Activated naive CD4-positive, alpha-beta T cell treated with anti-CD3 and anti-CD28 coated beads, Interleukin-2, amount 50 U/mL, for 72 hours (primary cell): ENCODE measurements at regions not wholly inside any gene's neighbourhood (a gene's known extent, or its start where the extent isn't known, plus 50 kb on each side); places are given as distances from the start of the nearest gene placed in this dataset.

Source experiments
- ATAC-seq, 2 donors: fragments of 150-1000 bp; cut with Tn5 transposase; 2 replicates each; pipeline ENCODE4 v1.10.0; 2021; ENCODE audit warnings: mild to moderate bottlenecking in 2 of 2, moderate library complexity in 2 of 2
- DNase-seq, 2 donors: peaks; one replicate each; pipeline ENCODE4 v3.0.0; 2021 to 2022; ENCODE audit warnings: low spot score in 2 of 2
- H3K27ac Mint-ChIP-seq, 2 donors: one replicate each; pipeline ENCODE4 v1.8.0; 2022; ENCODE audit warnings: mild to moderate bottlenecking in 2 of 2, mixed read lengths in 2 of 2
- H3K36me3 Mint-ChIP-seq, 2 donors: one replicate each; pipeline ENCODE4 v1.8.0; 2022; ENCODE audit warnings: mixed read lengths in 2 of 2
- H3K9me3 Mint-ChIP-seq, 2 donors: one replicate each; pipeline ENCODE4 v1.8.0; 2022; ENCODE audit warnings: mixed read lengths in 2 of 2

- H3K36me3 Mint-ChIP-seq: no peaks in the 10 kb centered on the region
- no peak for DNase-seq
- H3K9me3 Mint-ChIP-seq: peaks cover 0 to 3% of the 10 kb centered on the region in 2 donors
- ATAC-seq: no peak
- no peak overlapping the region for H3K27ac Mint-ChIP-seq
These were observed 573.4 kb downstream of the CPS1 start for GRCh38 chr2:211129798-211130197.

- Mint-ChIP-seq H3K27ac (no peak overlapping the region), H3K9me3 (peaks cover 3 to 8% of the 10 kb centered on the region in 2 donors), H3K36me3 (no peaks in the 10 kb centered on the region)
- ATAC-seq (no peak), DNase-seq (no peak)
These were observed 575.6 kb downstream of the CPS1 start for GRCh38 chr2:211132046-211132445.

GRCh38 chr2:211132573-211132972 lies 576.2 kb downstream of the CPS1 start:
- H3K27ac Mint-ChIP-seq: no peak overlapping the region
- ATAC-seq (no peak), DNase-seq (no peak)
- no peaks in the 10 kb centered on the region for H3K36me3 Mint-ChIP-seq
- peaks cover 3 to 8% of the 10 kb centered on the region in 2 donors for H3K9me3 Mint-ChIP-seq

GRCh38 chr2:211133766-211134165 lies 577.4 kb downstream of the CPS1 start:
- no peak overlapping the region for H3K27ac Mint-ChIP-seq
- H3K9me3 Mint-ChIP-seq: peaks cover 3 to 8% of the 10 kb centered on the region in 2 donors
- ATAC-seq: no peak
- no peak for DNase-seq
- no peaks in the 10 kb centered on the region for H3K36me3 Mint-ChIP-seq

- ATAC-seq: no peak
- H3K36me3 Mint-ChIP-seq: no peaks in the 10 kb centered on the region
- H3K9me3 Mint-ChIP-seq: peaks cover 5 to 13% of the 10 kb centered on the region in 2 donors
- no peak for DNase-seq
- no peak overlapping the region for H3K27ac Mint-ChIP-seq
These were observed 582.2 kb downstream of the CPS1 start for GRCh38 chr2:211138551-211138950.

- peaks cover 9 to 13% of the 10 kb centered on the region in 2 donors for H3K9me3 Mint-ChIP-seq
- no peak overlapping the region for H3K27ac Mint-ChIP-seq
- ATAC-seq: no peak
- no peaks in the 10 kb centered on the region for H3K36me3 Mint-ChIP-seq
- DNase-seq: no peak
These were observed 585.2 kb downstream of the CPS1 start for GRCh38 chr2:211141646-211142045.

GRCh38 chr2:211144078-211144477 lies 587.7 kb downstream of the CPS1 start:
- H3K36me3 Mint-ChIP-seq: no peaks in the 10 kb centered on the region
- no peak for ATAC-seq
- peaks cover 9 to 13% of the 10 kb centered on the region in 2 donors for H3K9me3 Mint-ChIP-seq
- DNase-seq: no peak
- H3K27ac Mint-ChIP-seq: no peak overlapping the region

GRCh38 chr2:211144974-211145665 lies 588.7 kb downstream of the CPS1 start:
- DNase-seq: no peak
- H3K36me3 Mint-ChIP-seq: no peaks in the 10 kb centered on the region
- no peak overlapping the region for H3K27ac Mint-ChIP-seq
- ATAC-seq: no peak
- peaks cover 6 to 10% of the 10 kb centered on the region in 2 donors for H3K9me3 Mint-ChIP-seq

- H3K27ac Mint-ChIP-seq: no peak overlapping the region
- ATAC-seq (no peak), DNase-seq (no peak)
- H3K36me3 Mint-ChIP-seq: no peaks in the 10 kb centered on the region
- H3K9me3 Mint-ChIP-seq: peaks cover 0 to 3% of the 10 kb centered on the region in 2 donors
These were observed 593.3 kb downstream of the CPS1 start for GRCh38 chr2:211149731-211150130.

- Mint-ChIP-seq H3K36me3 (no peaks in the 10 kb centered on the region), H3K9me3 (no peaks in the 10 kb centered on the region), H3K27ac (no peak overlapping the region)
- no peak for ATAC-seq
- no peak for DNase-seq
These were observed 600.8 kb downstream of the CPS1 start for GRCh38 chr2:211157211-211157610.

- Mint-ChIP-seq H3K36me3 (no peaks in the 10 kb centered on the region), H3K27ac (no peak overlapping the region), H3K9me3 (no peaks in the 10 kb centered on the region)
- ATAC-seq: peak in 1 of 2 donors; percentile 83
- DNase-seq: peak; percentile 56 to 70
These were observed 601.6 kb downstream of the CPS1 start for GRCh38 chr2:211157856-211158463.

- H3K36me3 Mint-ChIP-seq: no peaks in the 10 kb centered on the region
- no peak overlapping the region for H3K27ac Mint-ChIP-seq
- no peak for DNase-seq
- ATAC-seq: no peak
- H3K9me3 Mint-ChIP-seq: peaks cover 0 to 3% of the 10 kb centered on the region in 2 donors
These were observed 603.6 kb downstream of the CPS1 start for GRCh38 chr2:211159972-211160371.

- H3K27ac Mint-ChIP-seq: no peak overlapping the region
- H3K9me3 Mint-ChIP-seq: peaks cover 0 to 3% of the 10 kb centered on the region in 2 donors
- no peak for ATAC-seq
- no peak for DNase-seq
- no peaks in the 10 kb centered on the region for H3K36me3 Mint-ChIP-seq
These were observed 604.8 kb downstream of the CPS1 start for GRCh38 chr2:211161236-211161635.

- no peak for DNase-seq
- H3K36me3 Mint-ChIP-seq: no peaks in the 10 kb centered on the region
- H3K27ac Mint-ChIP-seq: no peak overlapping the region
- no peak for ATAC-seq
- peaks cover 0 to 3% of the 10 kb centered on the region in 2 donors for H3K9me3 Mint-ChIP-seq
These were observed 606.5 kb downstream of the CPS1 start for GRCh38 chr2:211162911-211163310.

GRCh38 chr2:211170843-211171242 lies 614.4 kb downstream of the CPS1 start:
- Mint-ChIP-seq H3K36me3 (no peaks in the 10 kb centered on the region), H3K27ac (no peak overlapping the region), H3K9me3 (peaks cover 0 to 4% of the 10 kb centered on the region in 2 donors)
- DNase-seq (no peak), ATAC-seq (no peak)

GRCh38 chr2:211174021-211174420 lies 617.6 kb downstream of the CPS1 start:
- no peak for DNase-seq
- Mint-ChIP-seq H3K9me3 (peaks cover 0 to 4% of the 10 kb centered on the region in 2 donors), H3K36me3 (no peaks in the 10 kb centered on the region), H3K27ac (no peak overlapping the region)
- no peak for ATAC-seq

- DNase-seq: no peak
- Mint-ChIP-seq H3K27ac (no peak overlapping the region), H3K36me3 (no peaks in the 10 kb centered on the region), H3K9me3 (peaks cover 0 to 4% of the 10 kb centered on the region in 2 donors)
- no peak for ATAC-seq
These were observed 618.2 kb downstream of the CPS1 start for GRCh38 chr2:211174631-211175030.

- Mint-ChIP-seq H3K27ac (no peak overlapping the region), H3K9me3 (peaks cover 0 to 4% of the 10 kb centered on the region in 2 donors), H3K36me3 (no peaks in the 10 kb centered on the region)
- DNase-seq (no peak), ATAC-seq (no peak)
These were observed 619.6 kb downstream of the CPS1 start for GRCh38 chr2:211175956-211176355.
